GM21737 (cell line): ENCODE measurements at regions not wholly inside any gene's neighbourhood (a gene's known extent, or its start where the extent isn't known, plus 50 kb on each side); places are given as distances from the start of the nearest gene placed in this dataset.
"Not testable (repeated sequence)": the region's sequence is repeated elsewhere in the genome, so short reads cannot be mapped to it uniquely, and the experiment has no call there.

Experiments
- ATAC-seq: cut with Tn5 transposase; IDR thresholded peaks from one replicate; pipeline ENCODE4 v1.9.1; 2021; ENCODE audit warnings: mild to moderate bottlenecking, moderate library complexity; ENCODE audit not compliant: unreplicated experiment

DNA sequence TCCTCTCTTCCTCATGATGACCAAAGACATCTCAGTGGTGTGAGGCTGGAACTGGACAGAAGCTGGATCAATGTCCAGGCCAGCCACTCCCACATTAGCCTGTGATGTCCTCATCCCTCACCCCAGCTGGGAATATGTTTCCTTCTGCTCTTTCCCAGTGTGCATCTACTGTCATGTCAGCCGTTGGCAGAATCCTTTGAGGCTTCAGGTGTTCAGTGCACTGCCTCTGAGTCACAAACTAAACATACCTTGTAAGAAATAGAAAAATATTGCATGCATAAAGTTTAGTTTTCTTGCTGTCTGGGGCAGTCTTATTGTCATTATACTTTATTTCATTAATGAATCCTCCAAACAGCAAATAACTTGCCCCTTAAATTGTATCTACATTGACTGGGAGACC lies 161.6 kb upstream of the RASGRP1 start:
- ATAC-seq, result no peak

DNA sequence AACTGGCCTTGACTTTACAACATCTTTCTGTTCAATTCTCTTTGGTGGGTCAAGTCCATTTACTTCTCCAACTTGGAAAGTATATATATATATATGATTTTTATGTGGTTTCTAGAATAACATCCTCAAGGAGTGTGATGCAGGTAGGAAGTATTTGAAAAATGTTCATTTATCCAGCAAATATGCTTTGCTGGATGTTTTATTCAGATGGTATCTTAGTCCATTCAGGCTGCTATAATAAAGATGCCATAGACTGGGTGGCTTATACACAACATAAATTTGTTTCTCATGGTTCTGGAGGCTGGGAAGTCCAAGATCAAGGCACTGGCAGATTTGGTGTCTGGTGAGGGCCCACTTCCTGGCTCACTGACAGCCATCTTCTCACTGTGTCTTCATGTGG lies 168.7 kb upstream of the RASGRP1 start:
- ATAC-seq, result no peak

DNA sequence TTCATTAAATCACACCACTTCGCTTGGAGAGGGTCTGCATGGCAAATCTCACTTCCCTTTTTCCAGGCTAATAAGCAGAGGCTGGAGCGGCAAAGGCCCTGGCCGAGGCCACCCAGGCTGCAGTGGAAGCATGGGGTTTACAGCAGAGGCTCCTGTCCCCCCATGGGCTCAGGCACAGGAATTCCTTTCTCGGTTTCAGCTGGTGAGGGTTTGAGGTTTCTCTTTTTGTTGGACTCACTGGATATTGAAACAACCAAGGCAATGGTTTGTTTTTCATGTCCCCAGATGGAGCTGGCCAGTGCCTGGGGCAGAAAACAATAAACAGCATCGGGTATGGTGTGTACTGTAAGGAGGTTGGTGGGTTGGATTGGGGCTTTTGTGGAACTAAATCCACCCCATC lies 175.6 kb upstream of the RASGRP1 start:
- no peak for ATAC-seq

DNA sequence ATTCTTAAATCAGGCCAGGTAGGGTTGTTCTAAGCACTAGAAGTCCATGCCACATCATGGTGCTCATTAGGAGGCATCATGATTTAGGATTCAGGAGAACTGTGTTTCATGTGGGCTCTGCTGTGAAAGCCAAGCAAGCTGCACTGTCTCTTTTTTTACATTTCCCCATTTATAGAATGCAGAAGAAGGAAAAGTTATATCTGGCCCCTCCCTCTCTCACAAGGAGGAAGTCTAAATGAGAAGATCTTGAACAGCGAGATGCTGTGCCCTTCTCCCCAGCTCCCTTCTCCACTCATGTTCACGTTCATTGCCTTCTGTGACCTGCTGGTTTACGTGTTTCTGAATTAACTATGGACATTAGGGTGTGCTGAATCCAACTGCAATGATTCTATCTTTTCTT lies 178.5 kb upstream of the RASGRP1 start:
- ATAC-seq, result no peak

DNA sequence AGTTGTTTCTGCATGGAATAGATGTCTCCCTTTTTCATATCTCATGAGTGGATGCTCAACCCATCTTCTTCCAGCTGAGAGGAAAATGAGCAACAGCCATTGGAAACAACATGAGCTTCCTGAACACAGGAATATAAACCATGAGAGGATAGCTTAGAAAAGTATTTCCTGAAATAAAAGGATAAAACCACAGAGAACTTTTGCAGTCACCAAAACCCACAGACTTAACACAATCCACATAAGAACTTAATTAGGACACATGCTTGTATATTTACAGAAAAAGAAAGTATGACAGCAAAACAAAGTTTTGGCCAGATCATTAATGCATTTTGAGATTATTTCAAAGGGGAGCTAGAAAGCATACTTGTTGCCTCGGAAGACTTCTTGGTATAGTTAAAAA lies 180.5 kb upstream of the RASGRP1 start:
- ATAC-seq, result no peak

DNA sequence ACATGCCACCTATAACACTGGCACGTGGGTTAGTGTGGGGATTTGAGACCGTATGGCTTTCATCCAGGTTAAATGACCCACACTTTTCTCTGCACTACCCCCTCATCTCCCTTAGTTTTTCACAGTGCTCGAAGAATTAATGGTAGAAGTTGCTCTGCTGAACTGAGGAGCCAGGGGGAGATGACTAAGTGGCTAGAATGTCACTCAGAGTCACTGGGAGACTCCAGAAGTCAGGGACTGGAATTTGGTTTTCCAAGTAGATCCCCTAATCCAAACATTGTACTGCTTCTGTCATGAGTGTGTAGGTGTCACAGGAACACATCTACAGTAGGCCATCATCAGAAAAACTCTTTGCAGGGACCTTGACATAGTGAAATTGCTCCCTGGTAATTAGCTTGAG lies 181.0 kb upstream of the RASGRP1 start:
- no peak for ATAC-seq

DNA sequence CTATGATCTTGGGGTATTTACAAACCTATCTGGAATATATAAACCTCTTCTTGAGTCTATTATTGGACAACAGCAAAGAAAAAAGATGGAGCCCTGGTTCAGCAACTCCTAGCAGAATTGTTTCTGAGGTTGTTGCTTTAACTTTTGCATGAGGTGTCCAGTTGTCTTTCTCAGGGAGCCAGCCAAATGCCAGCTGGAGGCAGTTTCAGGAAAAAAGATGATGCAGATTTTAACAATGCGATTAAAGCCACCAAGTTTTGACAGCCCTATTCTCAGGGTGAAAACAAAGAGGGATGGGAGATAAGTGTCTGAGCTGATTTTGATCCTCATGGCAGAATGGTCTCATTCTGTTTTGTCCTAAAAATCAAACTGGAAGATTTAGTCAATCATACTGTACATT lies 181.6 kb upstream of the RASGRP1 start:
- ATAC-seq, result no peak

DNA sequence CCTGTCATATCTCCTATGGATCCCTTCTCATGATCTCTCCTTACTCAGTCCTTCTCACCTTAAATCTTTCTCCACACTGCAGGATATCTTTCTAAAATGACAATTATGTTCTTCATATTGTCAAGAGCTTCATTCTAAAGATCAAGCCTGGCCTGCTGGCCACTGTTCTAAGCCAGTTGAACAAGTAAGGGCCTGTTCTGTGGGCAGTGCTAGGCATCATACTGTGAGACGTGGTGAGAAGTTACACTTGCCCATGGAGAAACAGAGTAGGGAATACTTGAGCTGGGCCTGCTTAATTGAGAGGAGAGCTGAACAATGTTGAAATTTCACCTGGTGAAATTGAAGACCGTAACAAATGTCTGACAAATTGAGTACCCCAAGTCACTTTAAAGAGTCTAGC lies 184.1 kb upstream of the RASGRP1 start:
- no peak for ATAC-seq

DNA sequence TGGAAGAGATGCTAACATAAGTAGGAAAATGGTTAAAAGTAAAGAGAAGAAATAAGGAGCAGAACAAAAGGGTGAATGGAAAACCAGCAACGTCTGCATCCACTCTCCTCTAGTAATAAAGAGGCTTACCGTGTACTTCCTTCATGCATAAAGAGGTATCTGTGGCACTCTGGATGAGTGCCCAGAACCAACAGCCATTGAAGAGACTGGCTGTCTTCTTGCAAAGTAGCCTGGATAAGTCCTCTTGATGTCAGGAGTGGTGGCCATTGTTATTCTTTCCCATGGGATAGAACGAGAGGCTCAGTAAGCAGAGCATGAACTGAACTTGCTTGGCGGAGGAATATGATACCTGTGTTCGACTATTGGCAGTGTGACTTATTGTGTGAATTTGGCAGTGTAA lies 186.2 kb upstream of the RASGRP1 start:
- ATAC-seq, result no peak

DNA sequence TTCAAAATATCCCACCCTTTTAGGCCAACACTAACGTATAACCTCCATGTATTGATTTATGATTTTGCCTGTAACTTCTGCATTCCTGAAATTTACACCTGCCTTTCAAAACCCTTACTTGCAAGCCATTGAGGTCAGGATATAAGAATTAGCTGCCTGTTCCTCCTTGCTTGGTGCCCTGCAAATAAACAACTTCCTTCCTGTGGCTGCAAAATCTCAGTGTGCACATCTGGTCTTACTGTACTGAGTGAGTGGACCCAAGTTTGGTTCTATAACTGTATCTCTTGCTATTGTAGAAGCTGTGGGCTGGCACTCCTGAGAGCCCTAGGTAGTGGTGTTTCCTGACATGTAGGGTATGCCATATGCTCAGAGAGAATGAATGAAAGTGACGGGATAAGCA lies 191.1 kb upstream of the RASGRP1 start:
- no peak for ATAC-seq

DNA sequence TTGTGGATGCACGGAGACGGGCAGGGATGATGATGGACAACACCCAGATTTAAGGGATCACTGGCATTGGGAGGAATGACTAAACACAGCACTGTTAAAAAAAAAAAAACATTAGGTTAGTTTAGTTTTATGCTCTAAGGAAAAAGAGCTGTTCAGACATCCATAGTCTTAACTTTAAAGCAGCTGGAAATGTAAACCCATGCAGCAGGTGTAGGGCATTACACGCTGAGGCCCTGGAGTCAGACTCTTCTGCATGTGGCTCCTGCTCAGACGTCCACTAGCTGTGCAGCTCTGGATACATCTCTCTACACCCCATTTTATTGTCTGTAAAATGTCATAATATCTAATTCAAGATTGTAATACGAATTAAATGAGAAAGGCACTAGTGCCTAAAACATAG lies 191.8 kb upstream of the RASGRP1 start:
- ATAC-seq, result no peak

DNA sequence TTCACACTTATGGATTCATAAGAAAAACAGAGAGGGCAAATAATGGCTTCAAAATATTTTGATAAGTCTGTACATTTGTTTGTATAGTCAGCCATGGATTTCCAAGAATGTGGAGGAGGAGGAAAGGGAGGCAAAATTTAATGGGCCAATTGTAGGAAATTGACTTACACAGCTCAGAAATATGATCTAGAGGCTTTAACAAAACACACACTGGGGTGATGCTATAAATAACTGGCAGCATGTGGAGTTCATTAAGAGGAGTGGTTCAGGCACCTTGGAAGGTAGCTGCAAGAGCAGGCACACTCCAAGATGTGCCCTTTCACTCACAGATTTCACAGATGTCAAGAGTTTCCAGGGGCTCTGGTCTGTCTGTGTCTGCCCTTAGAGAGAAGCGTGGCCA lies 193.4 kb upstream of the RASGRP1 start:
- ATAC-seq, result no peak

DNA sequence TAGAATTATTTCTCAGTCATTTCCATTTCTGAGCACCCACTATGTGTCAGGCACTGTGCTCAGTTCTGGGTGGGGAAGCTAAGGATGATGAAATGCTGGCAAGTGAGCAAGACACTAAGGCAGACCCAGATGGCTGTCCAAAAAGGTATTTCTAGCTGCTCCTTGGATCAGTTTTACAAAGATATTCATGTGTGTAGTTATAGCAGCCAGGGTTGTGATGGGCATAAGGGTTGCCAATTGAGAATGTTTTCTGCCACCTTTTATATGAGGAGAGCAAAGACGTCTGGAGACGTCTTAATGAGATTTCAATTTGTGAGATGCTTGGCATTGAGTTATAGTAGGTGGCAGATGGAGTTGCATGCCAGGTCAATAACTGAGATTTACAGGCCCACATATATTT lies 197.1 kb upstream of the RASGRP1 start:
- ATAC-seq, result no peak

DNA sequence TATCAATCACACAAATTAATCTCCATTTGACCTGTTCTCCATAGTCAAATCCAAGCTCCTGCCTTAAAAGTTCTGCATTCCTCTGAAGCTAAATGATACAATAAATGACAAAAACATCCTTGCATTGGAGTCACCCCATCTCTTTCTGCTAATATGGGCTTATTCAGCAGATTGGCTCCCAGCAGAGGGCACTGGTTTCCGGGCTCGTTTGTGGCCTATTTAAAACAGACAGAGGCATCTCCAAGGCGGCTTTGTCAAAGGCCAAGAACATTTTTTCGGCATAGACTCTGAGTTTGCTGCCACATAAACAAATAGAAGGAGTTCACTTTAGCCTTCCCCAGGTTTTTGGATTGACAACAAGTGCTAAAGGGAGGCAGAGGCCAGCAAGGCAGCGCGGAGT lies 204.4 kb upstream of the RASGRP1 start:
- no peak for ATAC-seq

DNA sequence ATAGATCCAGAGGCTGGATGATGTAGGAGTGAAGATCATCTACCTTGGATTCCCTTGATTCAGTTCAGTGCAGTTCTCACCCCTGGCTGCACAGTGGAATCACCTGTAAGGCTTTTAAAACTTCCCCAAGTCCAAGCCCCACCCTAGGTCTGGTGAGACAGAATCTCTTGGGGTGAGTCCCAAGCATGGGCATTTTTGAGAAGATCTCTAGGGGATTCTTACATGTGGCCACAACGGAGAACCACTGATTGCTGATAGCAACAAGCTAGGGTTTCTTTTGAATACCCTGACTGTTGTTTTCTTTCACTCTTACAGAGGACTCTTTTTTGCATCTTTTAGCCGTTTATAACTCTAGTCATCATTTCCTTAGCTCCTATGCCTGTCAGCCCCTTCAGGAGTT lies 204.9 kb upstream of the RASGRP1 start:
- ATAC-seq, result no peak

DNA sequence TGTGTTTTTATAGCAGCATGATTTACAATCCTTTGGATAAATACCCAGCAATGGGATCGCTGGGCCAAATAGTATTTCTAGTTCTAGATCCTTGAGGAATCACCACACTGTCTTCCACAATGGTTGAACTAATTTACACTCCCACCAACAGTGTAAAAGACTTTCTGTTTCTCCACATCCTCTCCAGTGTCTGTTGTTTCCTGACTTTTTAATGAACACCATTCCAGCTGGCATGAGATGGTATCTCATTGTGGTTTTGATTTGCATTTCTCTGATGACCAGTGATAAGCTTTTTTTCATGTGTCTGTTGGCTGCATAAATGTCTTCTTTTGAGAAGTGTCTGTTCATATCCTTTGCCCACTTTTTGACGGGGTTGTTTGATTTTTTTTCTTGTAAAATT lies 209.5 kb upstream of the RASGRP1 start:
- not testable (repeated sequence) for ATAC-seq

DNA sequence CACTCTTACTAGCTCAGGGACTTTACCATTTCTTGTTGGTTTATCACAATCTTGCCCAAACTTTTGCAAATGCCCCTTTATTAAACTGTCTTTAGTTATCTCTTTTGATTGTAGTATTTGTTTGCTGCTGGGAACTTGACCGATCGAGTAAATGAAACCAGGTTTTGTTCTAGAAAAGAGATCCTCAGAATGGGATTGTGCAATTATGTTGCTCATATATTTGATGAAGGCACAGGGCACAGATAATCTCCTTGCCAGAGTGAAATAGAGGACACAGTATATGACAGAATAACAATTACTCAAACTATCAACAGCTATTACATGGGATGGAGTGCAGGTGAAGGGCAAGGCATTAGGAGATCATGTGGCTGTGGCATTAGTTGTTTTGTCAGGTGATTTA lies 216.6 kb upstream of the RASGRP1 start:
- ATAC-seq, result no peak

DNA sequence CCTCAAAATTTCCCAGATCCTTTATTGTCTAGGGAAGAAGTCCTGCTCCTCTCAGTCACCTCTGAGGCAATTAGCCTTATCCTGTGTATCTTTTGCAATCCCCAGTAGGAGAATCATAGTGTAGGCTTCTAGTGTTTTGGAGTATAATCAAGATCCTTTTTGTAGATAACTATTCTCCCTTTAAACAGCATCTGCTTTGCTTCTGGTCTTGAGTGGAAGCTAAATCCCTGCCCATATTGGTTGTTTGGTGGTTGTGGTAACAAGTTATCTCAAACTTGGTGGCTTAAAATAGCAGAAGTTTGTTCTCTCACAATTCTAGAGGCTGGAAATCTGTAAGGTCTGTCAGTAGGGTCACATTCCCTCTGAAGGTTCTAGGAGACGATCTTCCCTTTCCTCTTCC lies 217.5 kb upstream of the RASGRP1 start:
- ATAC-seq, result no peak

DNA sequence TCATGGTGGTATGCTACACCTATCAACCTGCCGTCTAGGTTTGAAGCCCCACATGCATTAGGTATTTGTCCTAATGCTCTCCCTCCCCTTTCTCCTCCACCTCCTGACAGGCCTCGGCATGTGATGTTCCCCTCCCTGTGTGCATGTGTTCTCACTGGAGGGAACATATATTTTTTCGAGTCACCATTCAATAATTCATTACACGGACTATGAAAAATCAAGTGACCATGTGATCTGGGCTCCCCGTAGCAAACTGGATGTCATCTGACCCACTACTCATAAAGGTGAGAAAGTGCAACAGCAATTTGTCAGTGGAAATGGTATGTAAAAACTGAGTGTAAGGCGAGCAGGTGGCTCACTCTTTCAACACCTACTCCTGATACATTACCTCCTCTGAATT lies 224.3 kb upstream of the RASGRP1 start:
- ATAC-seq, result no peak

DNA sequence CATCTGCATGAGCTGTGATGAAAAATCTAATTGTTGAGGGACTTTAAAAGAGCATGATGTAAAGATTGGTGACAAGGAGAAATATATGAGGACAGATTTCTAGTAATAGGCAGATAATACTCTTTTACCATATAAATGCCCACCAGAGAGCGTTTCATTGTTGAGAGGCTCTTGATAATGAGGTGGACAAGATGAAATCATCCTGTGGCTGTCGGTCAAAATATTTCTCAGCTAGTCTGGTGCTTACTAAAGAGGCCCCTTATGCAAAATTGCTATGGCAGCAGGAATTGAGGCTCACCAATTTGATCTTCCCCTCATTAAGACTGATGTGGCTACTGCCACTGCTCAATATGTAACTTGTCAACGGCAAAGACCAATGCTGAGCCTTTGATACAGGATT lies 225.0 kb upstream of the RASGRP1 start:
- ATAC-seq, result no peak

DNA sequence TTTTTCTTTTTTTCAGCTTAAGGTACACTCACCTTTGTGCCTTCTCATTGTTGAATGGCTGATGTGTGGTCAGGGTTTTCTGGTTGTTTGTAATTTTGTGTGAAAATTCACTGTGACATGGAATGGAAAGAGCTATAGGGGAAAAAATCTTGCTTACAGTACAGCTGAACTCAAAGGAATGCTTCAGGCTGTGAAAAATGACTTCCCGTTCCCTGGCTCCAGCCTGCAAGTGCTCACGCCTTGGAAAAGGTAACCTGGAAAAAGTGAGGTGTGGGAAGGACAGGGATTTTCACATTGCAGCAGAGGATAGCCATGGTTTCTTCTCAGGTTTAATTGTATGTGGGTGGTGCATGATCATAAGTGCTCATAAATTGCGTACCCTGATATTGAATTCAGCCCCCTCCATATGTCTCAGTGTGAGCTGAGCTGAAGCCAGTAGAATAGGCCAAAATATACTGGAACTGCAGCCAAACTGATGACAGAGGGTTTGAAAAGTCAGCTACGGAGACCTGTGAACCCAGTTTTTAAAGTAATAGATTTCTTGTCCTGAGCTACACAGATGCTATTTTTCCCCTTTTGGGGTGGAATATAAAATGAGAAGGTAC lies 228.7 kb upstream of the RASGRP1 start:
- ATAC-seq, result no peak

DNA sequence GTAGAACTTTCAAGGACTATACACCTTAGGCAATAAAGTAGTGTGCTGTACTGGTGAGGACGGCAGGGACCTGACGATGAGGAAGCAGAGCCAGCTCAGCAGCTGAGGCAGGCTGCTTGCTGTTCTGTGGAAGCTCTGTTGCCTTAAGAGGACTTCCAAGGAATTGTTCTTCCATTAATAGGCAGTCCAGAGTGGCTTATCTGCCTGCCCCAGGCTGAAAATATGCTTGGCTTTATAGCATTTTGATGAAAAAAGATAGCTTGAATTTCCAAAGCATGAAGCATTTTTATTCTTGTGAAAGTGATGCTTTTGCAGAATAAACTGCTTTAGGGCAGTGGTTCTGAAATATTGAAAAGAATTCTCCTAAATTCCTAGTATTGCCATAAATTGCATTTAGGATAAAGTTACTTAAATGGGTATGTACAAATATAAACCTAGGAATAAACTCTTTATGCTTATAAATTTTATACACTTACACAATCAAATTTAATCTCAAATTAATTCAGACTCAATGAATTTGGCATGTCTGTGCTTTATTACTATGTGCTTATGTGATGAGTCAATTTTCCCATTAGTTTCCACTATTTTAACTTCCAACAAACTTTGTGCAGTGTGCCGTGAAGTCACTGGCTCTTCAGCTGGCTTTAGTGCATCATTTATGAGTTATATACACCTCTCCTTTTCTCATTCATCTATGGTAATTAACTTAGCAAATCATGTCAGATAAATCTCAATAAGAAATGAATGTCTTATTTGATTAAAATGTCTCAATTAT lies 231.0 kb upstream of the RASGRP1 start:
- no peak for ATAC-seq

DNA sequence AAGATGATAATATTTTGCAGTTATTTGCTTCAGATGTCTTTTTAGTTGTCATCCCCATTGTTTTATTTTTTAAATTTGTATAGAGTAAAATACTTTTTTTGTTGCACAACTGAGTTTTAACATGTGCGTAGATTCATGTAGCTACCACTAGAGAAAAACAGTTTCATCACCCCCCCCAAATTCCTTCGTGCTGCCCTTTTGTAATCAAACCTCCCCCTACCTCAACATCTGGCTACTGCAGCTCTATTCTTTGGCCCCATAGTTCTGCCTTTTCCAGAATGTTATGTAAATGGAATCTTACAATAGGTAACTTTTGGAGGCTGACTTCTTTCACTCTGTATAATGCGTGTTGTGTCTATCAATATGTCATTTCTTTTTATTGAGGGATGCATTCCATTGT lies 232.0 kb upstream of the RASGRP1 start:
- no peak for ATAC-seq
